ENCODE measurements at regions not wholly inside any gene's neighbourhood (a gene's known extent, or its start where the extent isn't known, plus 50 kb on each side); places are given as distances from the start of the nearest gene placed in this dataset.

- H3K4me1 ChIP-seq (ENCODE audit: control insufficient read depth in 2 of 3, insufficient read depth in 2 of 3, low read depth in 1 of 3, low read length in 3 of 3) = no peaks in the 10 kb centered on the region
- DNase-seq = no peak
- FAIRE-seq = no peak
- H3K4me3 ChIP-seq (ENCODE audit: low read length in 3 of 3) = no peak overlapping the region
- TF ChIP-seq, protein P1, sequence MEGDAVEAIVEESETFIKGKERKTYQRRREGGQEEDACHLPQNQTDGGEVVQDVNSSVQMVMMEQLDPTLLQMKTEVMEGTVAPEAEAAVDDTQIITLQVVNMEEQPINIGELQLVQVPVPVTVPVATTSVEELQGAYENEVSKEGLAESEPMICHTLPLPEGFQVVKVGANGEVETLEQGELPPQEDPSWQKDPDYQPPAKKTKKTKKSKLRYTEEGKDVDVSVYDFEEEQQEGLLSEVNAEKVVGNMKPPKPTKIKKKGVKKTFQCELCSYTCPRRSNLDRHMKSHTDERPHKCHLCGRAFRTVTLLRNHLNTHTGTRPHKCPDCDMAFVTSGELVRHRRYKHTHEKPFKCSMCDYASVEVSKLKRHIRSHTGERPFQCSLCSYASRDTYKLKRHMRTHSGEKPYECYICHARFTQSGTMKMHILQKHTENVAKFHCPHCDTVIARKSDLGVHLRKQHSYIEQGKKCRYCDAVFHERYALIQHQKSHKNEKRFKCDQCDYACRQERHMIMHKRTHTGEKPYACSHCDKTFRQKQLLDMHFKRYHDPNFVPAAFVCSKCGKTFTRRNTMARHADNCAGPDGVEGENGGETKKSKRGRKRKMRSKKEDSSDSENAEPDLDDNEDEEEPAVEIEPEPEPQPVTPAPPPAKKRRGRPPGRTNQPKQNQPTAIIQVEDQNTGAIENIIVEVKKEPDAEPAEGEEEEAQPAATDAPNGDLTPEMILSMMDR (IDR thresholded peaks at IDR 0.05; ENCODE audit: borderline replicate concordance, extremely low read depth, insufficient read depth) = no peak
- no peaks in the 10 kb centered on the region for H3K36me3 ChIP-seq (ENCODE audit: control insufficient read depth in 2 of 3, insufficient read depth in 3 of 3, low read length in 3 of 3)
- intact Hi-C loops (cut with DNase I) = no loop called here
- no peaks in the 10 kb centered on the region for H3K27me3 ChIP-seq (ENCODE audit: control insufficient read depth, insufficient read depth, low read length)
- no peak overlapping the region for H3K9ac ChIP-seq (ENCODE audit: low read length in 3 of 3)
- no peak overlapping the region for H3K27ac ChIP-seq (ENCODE audit: low read depth in 2 of 2, low read length in 2 of 2)
- no peaks in the 10 kb centered on the region for H3K9me3 ChIP-seq (ENCODE audit: control insufficient read depth in 2 of 3, insufficient read depth in 1 of 3, low read length in 3 of 3)
Measured at GRCh38 chr1:192896376-192896775, 87.5 kb downstream of the RGS2 start.

DNA sequence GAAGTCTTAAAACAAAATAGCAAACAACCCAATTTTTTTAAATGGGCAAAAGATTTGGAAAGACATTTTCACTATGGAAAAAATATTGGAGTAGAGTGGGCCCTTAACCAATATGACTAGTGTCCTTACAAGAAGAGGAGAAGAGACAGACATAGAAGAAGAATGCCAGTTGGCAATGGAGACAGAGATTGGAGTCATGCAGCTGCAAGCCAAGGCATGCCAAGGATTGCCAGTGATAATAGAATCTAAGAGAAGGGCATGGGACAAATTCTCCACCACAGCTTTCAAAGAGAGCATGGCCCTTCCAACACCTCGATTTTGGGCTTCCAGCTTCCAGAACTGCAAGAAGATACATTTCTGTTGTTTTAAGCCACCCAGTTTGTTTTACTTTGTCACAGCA lies 92.7 kb downstream of the RGS2 start:
- no peak overlapping the region for H3K27ac ChIP-seq (ENCODE audit: low read depth in 2 of 2, low read length in 2 of 2)
- no peaks in the 10 kb centered on the region for H3K9me3 ChIP-seq (ENCODE audit: control insufficient read depth in 2 of 3, insufficient read depth in 1 of 3, low read length in 3 of 3)
- no peak for DNase-seq
- H3K36me3 ChIP-seq (ENCODE audit: control insufficient read depth in 2 of 3, insufficient read depth in 3 of 3, low read length in 3 of 3) = no peaks in the 10 kb centered on the region
- intact Hi-C loops (cut with DNase I) = no loop called here
- no peak overlapping the region for H3K4me3 ChIP-seq (ENCODE audit: low read length in 3 of 3)
- H3K9ac ChIP-seq (ENCODE audit: low read length in 3 of 3) = no peak overlapping the region
- TF ChIP-seq, protein P1 (IDR thresholded peaks at IDR 0.05; ENCODE audit: borderline replicate concordance, extremely low read depth, insufficient read depth) = no peak
- no peaks in the 10 kb centered on the region for H3K4me1 ChIP-seq (ENCODE audit: control insufficient read depth in 2 of 3, insufficient read depth in 2 of 3, low read depth in 1 of 3, low read length in 3 of 3)
- H3K27me3 ChIP-seq (ENCODE audit: control insufficient read depth, insufficient read depth, low read length) = no peaks in the 10 kb centered on the region
- FAIRE-seq = no peak

DNA sequence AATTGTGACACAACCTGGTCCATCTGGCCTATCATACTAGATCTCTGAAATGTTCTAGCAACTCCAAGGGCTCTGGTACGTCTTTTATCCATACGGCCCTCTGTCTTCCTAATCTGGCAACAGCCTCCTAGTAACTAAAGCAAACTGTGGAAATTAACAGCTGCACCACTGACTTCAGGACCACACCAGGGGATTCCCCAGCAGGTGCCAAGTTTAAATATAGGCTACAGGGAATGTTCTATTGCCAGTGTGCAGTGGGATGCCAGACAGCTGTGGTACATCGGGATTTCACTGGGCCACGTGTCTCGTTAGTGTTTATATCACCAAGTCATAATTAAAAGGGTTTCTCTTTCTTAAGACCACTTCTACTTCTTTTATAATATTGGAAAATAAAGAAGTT lies 94.3 kb downstream of the RGS2 start:
- intact Hi-C loops (cut with DNase I) = no loop called here
- no peak for DNase-seq
- Histone ChIP-seq H3K27me3 (ENCODE audit: control insufficient read depth, insufficient read depth, low read length) (no peaks in the 10 kb centered on the region), H3K4me1 (ENCODE audit: control insufficient read depth in 2 of 3, insufficient read depth in 2 of 3, low read depth in 1 of 3, low read length in 3 of 3) (no peaks in the 10 kb centered on the region), H3K27ac (ENCODE audit: low read depth in 2 of 2, low read length in 2 of 2) (no peak overlapping the region), H3K9me3 (ENCODE audit: control insufficient read depth in 2 of 3, insufficient read depth in 1 of 3, low read length in 3 of 3) (no peaks in the 10 kb centered on the region), H3K4me3 (ENCODE audit: low read length in 3 of 3) (no peak overlapping the region), H3K36me3 (ENCODE audit: control insufficient read depth in 2 of 3, insufficient read depth in 3 of 3, low read length in 3 of 3) (no peaks in the 10 kb centered on the region), H3K9ac (ENCODE audit: low read length in 3 of 3) (no peak overlapping the region)
- FAIRE-seq = no peak
- TF ChIP-seq, protein P1 (IDR thresholded peaks at IDR 0.05; ENCODE audit: borderline replicate concordance, extremely low read depth, insufficient read depth) = no peak

GRCh38 chr1:192904438-192904895 lies 95.6 kb downstream of the RGS2 start:
- H3K9me3 ChIP-seq (ENCODE audit: control insufficient read depth in 2 of 3, insufficient read depth in 1 of 3, low read length in 3 of 3) = no peaks in the 10 kb centered on the region
- no peak for FAIRE-seq
- H3K4me3 ChIP-seq (ENCODE audit: low read length in 3 of 3) = no peak overlapping the region
- DNase-seq = peak in 1 of 5 donors; percentile 19
- no peaks in the 10 kb centered on the region for H3K36me3 ChIP-seq (ENCODE audit: control insufficient read depth in 2 of 3, insufficient read depth in 3 of 3, low read length in 3 of 3)
- no peak overlapping the region for H3K27ac ChIP-seq (ENCODE audit: low read depth in 2 of 2, low read length in 2 of 2)
- no peak overlapping the region for H3K9ac ChIP-seq (ENCODE audit: low read length in 3 of 3)
- intact Hi-C loops (cut with DNase I) = no loop called here
- TF ChIP-seq, protein P1 (IDR thresholded peaks at IDR 0.05; ENCODE audit: borderline replicate concordance, extremely low read depth, insufficient read depth) = no peak
- no peaks in the 10 kb centered on the region for H3K4me1 ChIP-seq (ENCODE audit: control insufficient read depth in 2 of 3, insufficient read depth in 2 of 3, low read depth in 1 of 3, low read length in 3 of 3)
- no peaks in the 10 kb centered on the region for H3K27me3 ChIP-seq (ENCODE audit: control insufficient read depth, insufficient read depth, low read length)

Data from kidney (tissue), 13 donors.